KG1 (cell line): ENCODE measurements at regions not wholly inside any gene's neighbourhood (a gene's known extent, or its start where the extent isn't known, plus 50 kb on each side); places are given as distances from the start of the nearest gene placed in this dataset.
"Not testable (repeated sequence)": the region's sequence is repeated elsewhere in the genome, so short reads cannot be mapped to it uniquely, and the experiment has no call there.

Source experiments
- DNase-seq: peaks from one replicate; lab custom pipeline; 2025; lab: John Stamatoyannopoulos, UW

GRCh38 chr22:45061332-45061731, 51.5 kb upstream of the PHF21B start:
- DNase-seq = no peak

- DNase-seq = no peak
Measured at GRCh38 chr22:45064313-45065278, 54.8 kb upstream of the PHF21B start.

GRCh38 chr22:45065726-45066125, 55.9 kb upstream of the PHF21B start:
- DNase-seq = no peak

GRCh38 chr22:45067731-45068130, 57.9 kb upstream of the PHF21B start:
- no peak for DNase-seq

GRCh38 chr22:45069925-45070324, 60.1 kb upstream of the PHF21B start:
- DNase-seq = no peak

DNA sequence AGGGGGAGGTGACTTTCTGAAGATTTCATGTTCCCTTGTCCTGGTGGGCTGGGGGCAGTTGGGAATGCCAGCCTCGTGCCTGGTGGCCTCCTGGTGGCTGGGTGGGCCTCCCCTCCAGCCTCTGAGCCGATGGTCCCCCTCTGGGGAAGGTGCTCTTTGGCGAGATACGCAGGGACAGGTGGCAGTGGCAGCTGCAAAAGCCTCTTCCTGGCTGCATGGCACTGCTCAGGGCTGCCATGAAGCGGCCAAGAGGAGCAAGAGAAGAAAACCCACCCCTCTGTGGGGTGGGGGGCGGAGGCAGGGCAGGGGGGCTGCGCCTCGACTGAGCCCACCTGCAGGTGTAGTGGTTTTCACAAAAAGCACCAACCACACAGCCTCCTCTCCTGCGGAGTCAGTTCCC, 61.8 kb upstream of the PHF21B start:
- no peak for DNase-seq

DNA sequence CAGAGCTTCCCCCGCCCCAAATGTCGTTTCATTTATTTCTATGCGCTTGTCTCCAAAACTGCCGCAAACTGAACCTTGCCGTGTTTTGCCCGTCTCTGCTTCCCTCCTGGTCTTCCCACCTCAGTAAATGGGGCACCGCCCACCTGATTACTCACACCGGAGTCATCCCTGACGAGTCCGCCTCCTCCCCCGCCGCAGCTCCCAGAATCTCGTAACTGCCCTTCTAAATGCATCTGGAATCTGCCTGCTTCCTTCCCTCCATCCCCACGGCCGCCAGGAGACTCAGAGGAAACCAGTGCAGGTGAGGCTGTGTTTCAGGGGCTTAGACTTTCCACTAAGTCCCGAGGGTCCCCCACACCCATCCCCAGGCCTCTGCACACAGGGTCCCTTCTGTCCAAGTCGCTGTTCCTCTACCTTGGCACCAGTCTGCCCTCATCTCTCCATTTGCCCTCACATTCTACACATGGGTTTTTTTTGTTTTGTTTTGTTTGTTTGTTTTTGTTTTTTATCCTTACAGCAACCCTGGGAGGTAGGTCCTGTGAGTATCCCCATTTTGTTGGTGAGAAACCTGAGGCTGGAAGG, 62.6 kb upstream of the PHF21B start:
- no peak for DNase-seq

GRCh38 chr22:45073064-45073463, 63.3 kb upstream of the PHF21B start:
- DNase-seq = no peak

- no peak for DNase-seq
Measured at GRCh38 chr22:45077286-45077685, 67.5 kb upstream of the PHF21B start.

DNA sequence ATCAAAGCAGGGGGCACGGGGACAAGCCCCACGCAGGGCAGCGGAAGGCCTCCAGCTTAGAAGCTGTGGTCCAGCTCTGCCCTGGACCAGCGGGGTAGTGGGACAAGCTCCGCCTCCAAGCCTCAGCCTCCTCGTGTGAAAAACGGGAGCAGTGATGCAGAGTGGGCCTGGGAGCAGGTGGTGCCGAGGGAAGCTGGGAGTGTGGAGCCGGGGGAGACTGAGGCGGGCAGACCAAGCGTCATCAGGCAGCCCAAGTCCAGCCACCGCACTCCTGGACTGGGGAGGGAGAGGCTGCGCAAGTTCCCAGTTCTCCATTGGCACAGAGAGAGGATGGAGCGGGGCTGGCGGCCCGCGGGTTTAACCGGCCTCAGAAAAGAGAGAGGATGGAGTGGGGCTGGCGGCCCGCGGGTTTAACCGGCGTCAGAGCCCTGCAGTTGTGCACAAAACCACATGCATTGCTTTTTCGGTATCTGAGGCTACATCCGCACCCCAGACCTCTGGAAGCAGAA, 68.1 kb upstream of the PHF21B start:
- DNase-seq = no peak

- no peak for DNase-seq
Measured at GRCh38 chr22:45082795-45083194, 73.0 kb upstream of the PHF21B start.

GRCh38 chr22:45083659-45084305, 74.0 kb upstream of the PHF21B start:
- DNase-seq = no peak

GRCh38 chr22:45084400-45084920, 74.7 kb upstream of the PHF21B start:
- no peak for DNase-seq

GRCh38 chr22:45087802-45088201, 75.9 kb upstream of the NUP50 start:
- DNase-seq = no peak

DNA sequence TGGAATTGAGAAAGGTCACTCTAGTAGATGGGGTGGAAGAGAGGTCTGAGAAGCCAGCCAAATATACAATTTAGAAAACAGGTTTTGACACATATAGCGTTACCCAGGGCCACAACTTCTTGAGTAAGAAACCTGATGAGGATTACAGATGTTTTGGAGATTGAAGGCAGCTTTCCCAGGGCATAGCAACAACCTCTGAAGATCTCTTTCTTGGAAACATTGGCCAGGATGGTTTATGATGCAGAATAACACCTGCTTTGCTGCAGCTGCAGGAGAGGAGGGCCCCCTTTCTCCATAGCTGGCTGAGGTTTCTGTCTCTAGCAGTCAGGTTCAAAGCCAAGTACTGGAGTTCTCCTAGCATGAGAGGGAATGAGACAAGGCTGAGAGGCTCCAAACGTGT, 75.1 kb upstream of the NUP50 start:
- no peak for DNase-seq

- no peak for DNase-seq
Measured at GRCh38 chr22:45090497-45090910, 73.2 kb upstream of the NUP50 start.

DNA sequence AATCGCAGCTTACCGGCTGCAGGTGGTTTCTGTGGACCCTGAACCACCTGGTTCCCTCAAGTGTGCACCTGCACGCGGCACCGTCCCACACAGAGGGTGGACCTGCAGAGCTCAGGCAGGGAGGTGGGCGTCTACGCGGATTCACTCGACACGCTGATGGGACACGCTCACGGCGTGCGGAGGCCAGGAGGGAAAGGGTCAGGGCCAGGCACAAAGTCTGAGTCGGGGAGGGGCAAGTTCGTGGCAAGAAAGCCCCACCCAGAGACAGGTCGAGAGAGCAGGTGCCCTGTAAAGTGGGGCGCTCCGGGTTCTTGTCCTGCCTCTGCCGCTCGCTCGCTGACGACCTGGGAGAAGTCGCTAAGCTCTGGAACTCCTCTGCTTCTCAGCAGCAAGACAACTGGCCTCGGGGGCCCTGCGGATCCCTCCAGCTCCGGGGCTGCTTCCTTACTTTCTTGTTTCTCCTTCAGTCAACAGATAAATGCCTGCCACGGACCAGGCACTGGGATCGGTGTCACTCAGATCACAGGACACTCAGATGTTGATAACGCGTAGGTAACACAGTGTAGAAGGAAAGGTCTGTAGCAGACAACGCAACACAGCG, 72.4 kb upstream of the NUP50 start:
- no peak for DNase-seq

GRCh38 chr22:45091875-45092274, 71.8 kb upstream of the NUP50 start:
- not testable (repeated sequence) for DNase-seq

- no peak for DNase-seq
Measured at GRCh38 chr22:45092644-45093043, 71.1 kb upstream of the NUP50 start.

GRCh38 chr22:45093609-45094008, 70.1 kb upstream of the NUP50 start:
- DNase-seq = no peak

DNA sequence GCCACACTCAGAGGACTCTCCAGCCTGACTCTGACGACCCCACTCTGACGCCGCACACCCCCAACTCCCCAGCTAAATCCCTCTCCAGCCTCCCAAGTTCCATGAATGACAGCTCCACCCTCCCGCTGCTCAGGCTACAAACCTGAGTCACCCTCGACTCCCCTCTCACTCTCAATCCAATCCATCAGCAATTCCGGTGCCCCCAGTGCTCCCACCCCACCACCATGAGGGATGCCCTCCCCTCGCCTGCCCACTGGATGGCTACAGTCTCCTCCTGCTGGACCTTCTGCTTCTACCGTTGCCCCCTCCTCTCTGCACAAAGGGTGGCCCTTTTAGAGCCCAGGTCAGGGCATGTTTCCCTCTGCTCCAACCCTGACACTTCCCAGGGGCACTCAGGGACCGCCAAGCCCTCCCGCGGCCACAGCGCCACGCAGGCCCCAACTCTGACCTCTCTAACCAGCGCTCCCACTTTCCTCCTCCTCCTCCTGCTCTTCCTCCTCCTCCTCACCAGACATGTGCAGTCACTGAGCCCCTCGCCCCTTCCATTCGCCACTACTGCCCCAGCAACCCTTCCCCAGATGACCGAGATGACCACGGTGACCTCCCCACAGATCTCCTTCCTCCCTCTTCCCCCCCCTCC, 69.5 kb upstream of the NUP50 start:
- DNase-seq = no peak

DNA sequence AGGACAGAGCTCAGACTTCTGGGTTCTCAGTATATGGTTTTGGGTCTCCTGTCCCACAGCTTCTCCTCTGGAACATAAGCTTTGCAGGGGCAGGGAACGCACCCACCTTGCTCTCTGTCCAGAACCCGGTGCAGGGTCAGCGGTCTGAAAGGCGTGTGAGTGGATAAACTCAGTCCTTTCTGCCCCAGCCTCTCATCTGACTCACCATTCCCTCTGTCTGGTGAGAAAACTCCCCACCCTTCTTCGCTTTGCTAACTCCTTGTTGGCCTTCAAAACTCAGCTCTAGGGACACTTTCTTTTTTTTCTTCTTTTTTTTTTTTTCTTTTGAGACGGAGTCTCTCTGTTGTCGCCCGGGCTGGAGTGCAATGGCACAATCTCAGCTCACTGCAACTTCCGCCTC, 68.9 kb upstream of the NUP50 start:
- DNase-seq = no peak
